Left cardiac atrium (tissue), 4 donors: ENCODE measurements at regions not wholly inside any gene's neighbourhood (a gene's known extent, or its start where the extent isn't known, plus 50 kb on each side); places are given as distances from the start of the nearest gene placed in this dataset.

Experiments
- ATAC-seq, 2 donors: fragments of 200-7000 bp; cut with Tn5 transposase; one replicate each; pipeline ENCODE4 v1.9.1; 2020; ENCODE audit warnings: mild to moderate bottlenecking in 2 of 2, moderate library complexity in 2 of 2
- DNase-seq: peaks from one replicate; pipeline ENCODE4 v3.0.0-alpha.2; 2020
- intact Hi-C, 2 donors: fragments of 100-400 bp; cut with DNase I; formaldehyde crosslinking; loops; one replicate each; pipeline versions ENCODE4 v1.14.1 to v1.15.1; 2022 to 2023
- donor health status: DM: no; HTN: yes; CAD: no.
- donor health status: DM: no; HTN: yes; CAD: no; lungs with severe emphysema.
- donor health status: DM: yes; HTN: yes; CAD: no.
- donor health status: Dilated cardiomyopathy.

DNA sequence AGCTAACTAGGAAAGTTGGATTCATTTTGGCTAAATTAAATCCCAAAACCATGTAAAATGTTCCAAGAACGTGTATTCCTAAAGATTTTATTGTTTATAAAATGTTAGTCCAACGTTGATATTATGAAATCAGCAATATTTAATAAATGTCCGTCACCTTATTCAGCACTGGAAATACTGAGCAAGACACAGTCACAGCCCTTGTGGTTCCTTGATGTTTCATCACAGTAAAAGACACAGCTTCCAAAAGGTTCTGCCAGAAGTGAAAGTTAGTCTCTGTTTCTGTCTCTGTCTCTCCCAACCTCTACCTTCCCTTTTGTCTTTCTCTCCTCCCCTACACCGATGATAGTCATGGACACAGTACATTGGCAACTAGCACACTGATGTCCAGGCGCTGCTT is 82.2 kb upstream of the BOC start:
- no peak for ATAC-seq
- intact Hi-C loops = loop anchor here in 1 of 2 donors (5.0 kb wide), 1 partner anchor 158 kb away; no protein-coding TSS in a partner anchor

DNA sequence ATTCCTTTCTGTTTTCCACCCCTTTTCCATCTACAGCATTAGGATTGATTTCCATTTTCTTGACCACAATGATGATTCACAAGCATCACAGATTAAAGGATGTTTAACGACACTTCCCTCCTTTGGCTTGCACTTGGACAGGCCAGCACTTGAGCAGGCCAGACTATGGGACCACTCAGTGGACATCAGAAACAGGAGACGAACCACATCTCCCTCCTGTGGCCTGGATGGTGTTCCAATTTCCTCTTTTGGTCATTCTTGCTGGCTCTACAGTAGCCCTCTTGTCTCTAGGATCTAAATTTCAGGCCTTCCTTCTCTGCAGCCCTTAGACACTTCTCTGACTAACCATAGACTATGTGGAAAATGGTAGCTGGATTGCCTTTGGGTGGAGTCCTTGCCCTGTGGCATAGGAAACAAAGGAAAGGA is 78.8 kb upstream of the BOC start:
- DNase-seq = no peak
- ATAC-seq = peak in 1 of 2 donors; percentile 24
- intact Hi-C loops = no loop called here

More for the DNA sequence above, 82.2 kb upstream of the BOC start:
- DNase-seq = no peak

DNA sequence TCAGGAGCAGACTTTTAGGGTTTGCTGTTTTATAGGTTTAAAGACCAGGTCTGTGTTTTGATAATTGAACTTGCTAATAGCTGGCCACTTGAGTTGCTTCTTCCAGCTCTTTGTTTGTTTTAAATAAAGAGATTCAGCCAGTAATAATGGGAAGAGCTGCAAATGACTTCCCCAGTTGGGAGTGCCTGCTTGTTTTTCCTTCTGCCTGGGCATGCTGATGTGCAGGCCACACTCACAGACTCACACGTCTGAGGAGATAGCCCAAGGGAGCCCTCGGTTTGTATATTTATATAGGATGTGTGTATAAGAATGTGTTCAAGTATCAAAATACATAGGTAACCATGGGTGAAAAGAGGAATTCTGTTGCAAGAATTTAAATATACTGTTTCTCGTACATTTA is 78.2 kb upstream of the BOC start:
- ATAC-seq (no peak), DNase-seq (no peak)
- intact Hi-C loops = no loop called here

DNA sequence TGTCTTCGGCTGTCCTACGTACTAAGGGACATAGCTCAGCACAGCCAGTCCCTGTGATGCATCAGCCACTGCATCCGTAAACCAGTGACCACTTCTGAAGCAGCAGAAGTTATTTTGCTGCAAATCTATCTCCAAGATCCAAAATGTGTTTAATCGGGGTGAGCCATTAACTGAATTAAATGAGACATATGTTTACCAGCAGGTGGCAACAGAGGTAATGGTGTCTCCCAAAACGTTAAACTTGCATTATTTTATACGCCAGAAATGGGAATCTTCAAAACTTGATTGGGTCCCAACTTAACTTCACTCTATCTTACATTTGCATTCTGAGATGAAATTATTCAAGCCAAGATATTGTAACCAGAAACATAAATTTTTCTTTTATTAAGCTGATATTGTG is 75.3 kb upstream of the BOC start:
- DNase-seq (no peak), ATAC-seq (peak in 1 of 2 donors; percentile 21)
- intact Hi-C loops = loop anchor here in 1 of 2 donors (1.0 to 5.0 kb wide), 2 partner anchors 76 to 151 kb away; partner anchors contain the start of gene BOC

DNA sequence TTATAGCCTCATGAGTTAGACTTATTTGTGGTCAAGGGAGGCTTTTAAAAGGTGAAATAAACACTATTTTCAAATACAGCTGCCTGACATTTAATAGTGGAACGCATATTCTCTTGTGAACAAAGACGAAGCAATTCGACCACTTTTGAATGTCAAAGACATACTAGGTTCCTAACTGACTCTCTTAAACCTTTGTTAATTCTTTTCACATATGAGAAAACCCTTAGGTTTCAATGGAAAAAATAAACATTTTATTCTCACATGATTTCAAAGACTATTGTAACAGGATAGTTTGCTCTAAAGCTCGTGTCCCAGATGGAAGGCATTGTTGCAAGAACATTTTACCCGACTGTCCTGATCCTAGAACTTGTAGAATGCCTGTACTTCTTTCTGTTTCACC is 74.8 kb upstream of the BOC start:
- intact Hi-C loops = loop anchor here in 1 of 2 donors (1.0 to 5.0 kb wide), 2 partner anchors 76 to 151 kb away; partner anchors contain the start of gene BOC
- DNase-seq = no peak
- no peak for ATAC-seq

DNA sequence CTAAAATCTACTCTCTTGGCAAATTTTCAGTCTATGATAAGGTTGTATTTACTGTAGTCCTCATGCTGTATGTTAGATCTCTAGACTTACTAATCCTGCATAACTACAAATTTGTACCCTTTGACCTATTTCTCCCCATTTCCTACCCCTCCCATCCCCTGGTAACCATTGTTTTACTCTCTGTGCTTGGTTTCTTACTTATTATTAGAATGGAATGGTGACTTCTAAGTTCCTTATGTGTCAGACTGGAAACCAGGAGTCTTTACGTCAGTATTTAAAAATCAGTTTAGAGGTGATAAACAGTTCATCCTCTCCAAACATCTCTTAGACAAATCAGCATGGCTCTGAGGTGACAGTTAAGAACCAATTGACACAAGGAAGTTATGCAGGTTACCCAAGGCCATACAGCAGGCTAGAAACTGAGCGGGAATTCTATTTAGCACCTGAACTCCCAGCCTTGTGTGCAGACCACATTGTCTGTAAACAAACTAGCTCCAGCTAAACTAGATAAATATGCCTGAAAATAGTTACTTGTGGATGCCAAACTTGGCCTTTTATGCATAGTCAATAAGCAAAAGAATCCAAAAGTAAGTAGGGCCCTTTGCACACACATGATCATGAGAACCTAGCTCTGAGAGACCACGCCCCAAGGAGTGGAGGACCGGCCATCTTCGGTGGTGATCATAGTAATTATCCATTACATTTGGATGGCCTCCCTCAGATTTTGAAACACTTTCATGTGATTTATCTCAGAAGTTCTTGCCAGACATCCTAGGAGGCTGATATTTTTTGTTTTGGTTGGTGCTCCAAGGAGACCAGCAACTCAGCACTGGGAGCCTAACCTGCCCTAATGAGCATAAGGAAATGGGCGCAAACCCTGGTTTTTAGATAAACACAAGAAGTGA is 72.3 kb upstream of the BOC start:
- DNase-seq = no peak
- intact Hi-C loops = loop anchor here in 1 of 2 donors (5.0 kb wide), 1 partner anchor 73 kb away; the partner anchor contains the start of gene BOC
- ATAC-seq = peak in 1 of 2 donors; percentile 72

DNA sequence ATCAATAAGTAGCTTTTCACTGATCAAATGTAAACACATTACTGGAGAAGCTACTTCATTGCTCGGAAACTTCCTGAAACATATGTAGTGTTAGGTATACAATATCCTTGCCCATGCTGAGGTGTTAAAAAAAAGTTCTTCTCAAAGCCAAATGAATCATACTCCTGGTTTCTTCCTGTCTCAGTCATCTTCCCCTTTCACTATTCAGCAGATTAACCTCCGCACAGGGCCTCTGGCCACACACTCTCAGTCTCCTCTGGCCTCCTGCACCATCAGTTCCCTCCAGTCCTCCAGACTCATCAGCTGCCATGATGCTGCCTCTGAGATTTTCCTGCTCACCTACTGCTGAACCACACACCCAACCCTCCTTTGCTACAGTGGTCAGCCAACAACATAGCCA is 70.5 kb upstream of the BOC start:
- intact Hi-C loops = no loop called here
- DNase-seq (no peak), ATAC-seq (no peak)

DNA sequence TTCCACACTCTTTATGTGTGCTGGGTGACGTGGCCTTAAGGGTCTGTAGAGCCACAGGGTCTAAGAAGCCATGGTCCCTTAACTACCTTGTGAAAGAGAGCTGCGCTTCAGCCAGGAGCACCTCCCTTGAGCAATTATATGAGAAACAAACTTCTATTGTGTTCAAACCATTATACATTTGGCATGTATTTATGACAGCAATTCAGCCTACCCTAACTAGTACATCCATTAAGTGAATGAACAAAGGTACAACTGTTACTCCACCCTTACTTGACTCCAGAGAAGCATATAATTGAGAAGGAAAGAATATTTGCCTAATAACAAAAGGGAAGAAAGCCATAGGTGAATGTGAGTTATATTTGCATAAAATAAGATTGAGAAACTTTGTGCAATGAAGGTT is 69.8 kb upstream of the BOC start:
- intact Hi-C loops = no loop called here
- ATAC-seq = no peak
- DNase-seq = no peak

DNA sequence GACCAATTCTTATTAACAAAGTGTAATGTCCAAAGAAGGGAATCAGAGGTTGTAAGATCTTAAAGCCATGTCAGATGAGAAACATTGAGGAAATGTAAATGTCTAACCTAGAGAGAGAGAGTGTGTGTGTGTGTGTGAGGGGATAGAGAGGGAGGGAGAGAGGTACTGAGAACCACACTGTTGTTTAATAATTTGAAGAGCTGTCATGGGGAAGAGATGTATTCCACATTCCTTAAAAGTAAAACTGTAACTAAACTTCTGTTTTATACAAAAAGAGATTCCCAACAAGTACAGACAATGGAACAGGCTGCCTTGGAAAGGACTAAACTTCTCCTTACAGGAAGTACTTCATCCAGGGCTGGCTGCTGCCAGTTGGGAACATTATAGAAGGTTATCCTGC is 68.9 kb upstream of the BOC start:
- intact Hi-C loops = no loop called here
- no peak for DNase-seq
- no peak for ATAC-seq

DNA sequence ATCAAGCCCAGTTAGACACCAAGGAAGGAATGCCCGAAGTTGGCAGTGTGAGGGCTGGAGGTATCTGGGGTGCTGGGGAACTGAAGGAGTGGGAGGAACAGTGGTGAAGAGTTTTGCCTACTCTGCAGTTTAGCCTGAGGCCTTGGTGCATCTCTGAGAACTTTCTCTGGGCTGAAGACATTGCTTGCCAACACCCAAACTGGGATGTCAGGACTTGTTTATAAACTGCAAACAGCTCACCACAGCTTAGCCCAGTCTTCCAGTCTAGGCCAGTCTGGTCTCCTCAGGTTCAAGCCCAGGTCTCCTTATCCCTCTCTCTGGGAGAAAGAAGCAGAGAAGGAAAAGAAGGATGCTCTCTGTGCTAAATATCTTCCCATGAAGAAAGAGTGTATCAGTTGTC is 68.0 kb upstream of the BOC start:
- intact Hi-C loops = no loop called here
- DNase-seq (no peak), ATAC-seq (no peak)

DNA sequence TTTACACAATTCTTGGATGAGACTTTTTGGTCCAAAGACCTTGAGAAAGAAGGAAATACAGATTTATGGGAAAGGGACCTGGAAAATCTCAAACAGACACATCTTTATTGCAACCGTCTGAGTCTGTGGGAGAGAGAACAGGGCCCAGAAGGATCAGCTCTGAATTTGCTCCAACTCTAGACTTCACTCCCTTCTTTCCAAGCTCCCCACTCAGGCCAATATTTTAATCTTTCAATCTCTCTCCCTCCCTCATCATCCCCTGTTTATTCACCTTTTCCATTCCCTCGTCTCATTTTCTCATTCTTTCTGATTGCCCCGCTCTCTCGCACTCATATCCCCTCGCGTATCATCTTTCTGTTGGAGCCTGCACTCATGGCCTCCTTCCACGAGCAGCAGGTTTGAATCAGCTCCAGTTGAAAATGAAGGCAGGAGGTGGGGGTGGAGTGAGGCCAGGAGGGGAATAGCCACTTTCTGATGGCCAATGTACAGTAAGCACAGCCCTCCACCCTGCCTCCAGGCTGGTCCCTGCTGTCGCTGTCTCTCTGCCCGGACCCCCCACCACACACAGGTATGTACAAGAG is 63.6 kb upstream of the BOC start:
- intact Hi-C loops = no loop called here
- ATAC-seq (peak in 1 of 2 donors; percentile 68), DNase-seq (no peak)

DNA sequence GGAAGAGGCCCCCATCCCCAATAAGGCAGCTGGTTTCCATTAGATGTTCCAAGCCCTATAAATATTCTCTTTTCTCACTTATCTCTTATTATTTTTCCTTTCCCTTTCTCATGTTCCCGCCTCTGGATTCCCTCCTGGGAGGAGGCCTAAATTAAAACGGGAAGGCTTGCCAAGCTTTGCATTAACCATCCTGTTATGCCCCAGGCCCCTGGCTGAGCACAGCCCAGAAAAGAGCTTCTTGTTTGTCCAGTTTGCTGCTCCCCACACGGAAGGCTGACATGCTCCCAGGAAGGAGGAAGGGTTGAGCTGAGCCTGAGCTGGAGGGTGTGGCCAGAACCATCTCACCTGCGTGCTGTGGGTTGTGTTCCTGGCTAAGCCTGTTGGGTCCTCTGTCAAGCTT is 63.1 kb upstream of the BOC start:
- ATAC-seq (peak in 1 of 2 donors; percentile 49), DNase-seq (no peak)
- intact Hi-C loops = no loop called here

DNA sequence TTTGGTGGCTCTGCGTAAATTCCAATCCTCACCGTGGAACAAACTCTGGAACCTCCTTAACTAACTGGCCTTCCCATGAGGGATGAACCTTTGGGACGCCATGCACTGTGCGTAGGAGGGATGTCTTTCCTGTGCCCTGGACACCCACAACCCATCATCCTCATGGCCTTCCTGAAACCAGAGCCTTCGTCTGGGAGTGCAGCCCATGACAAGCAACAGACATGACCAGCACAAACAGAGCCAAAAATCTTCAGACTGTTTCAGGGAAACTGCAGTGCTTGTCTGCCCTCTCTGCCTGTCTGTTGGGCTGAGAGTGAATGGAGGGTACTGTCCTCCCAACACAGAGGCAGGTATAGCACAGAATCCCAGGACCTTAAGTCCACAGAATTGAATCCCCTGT is 61.1 kb upstream of the BOC start:
- DNase-seq (no peak), ATAC-seq (no peak)
- intact Hi-C loops = no loop called here

DNA sequence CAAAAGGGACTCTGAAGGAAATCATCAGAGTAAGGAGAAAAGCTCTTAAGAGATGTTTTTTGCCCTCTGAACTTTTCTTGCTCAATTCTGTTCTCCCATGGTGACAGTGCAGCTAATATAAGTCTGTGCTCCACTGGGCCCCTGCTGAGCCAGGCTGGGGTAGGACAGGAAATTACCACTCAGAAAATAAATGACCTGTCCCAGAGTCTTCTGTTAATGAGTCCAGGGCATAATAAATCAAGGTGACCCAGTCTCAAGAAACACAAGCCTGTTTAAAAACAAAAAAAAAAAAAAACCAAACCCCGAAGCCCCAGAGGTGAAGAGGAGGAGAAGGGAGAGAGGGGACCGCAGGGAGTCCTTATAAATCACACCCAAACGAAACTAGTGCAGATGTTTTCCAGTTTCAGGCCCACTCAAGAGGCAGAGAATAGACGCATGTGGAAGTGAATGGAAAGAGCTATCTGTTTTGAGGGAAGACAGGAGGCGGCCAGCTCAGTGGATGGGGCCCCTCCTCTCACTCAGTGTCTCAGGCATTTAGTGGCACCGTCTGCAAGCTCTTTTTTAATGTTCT is 59.8 kb upstream of the BOC start:
- no peak for DNase-seq
- peak in 1 of 2 donors; percentile 81 for ATAC-seq
- intact Hi-C loops = no loop called here

DNA sequence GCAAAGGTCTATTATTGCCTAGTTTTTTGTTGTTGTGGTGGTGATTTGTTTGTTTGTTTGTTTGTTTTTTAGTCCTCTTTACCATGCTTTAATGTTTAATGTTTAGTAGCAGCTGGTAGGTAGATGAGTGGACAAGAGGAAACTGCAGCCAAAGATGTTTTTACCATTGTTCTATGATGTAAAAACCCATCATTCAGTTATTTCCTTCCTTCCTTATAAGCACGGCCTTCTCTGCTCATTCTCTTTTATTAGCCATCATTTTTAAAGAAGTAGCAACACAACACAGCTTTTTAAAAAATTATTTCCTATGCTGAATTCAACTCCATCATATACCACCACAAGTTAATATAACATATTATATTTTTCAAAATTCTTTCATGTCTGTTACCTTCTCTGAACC is 58.5 kb upstream of the BOC start:
- DNase-seq (no peak), ATAC-seq (no peak)
- intact Hi-C loops = no loop called here

DNA sequence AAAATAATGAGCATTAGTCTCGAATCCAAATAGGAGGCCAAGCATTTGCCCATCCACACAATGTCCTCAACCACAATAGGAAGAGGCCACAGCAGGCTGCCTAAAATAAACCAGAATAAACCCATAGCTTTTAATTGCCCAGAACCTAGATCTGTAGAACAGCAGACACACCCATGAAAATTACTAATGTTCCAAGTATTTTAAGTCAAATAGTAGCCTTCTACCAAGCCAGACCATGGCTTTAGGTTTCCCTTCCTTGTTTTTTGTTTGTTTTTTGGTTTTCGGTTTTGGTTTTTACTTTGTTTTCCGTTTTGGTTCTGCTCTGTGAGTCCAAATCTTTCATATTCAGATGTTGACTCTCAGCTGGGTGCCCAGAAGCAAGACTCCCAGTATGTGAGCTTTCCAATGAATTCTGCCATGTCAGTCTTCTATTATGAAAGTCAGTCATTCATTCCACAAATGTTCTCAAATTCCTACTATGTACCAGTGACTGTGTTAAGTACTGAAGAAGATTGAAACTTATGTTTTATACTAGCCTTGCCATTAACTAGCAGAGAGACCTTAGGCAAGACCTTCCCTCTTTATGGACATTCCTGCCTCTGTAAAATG is 57.8 kb upstream of the BOC start:
- intact Hi-C loops = no loop called here
- no peak for DNase-seq
- ATAC-seq = no peak

DNA sequence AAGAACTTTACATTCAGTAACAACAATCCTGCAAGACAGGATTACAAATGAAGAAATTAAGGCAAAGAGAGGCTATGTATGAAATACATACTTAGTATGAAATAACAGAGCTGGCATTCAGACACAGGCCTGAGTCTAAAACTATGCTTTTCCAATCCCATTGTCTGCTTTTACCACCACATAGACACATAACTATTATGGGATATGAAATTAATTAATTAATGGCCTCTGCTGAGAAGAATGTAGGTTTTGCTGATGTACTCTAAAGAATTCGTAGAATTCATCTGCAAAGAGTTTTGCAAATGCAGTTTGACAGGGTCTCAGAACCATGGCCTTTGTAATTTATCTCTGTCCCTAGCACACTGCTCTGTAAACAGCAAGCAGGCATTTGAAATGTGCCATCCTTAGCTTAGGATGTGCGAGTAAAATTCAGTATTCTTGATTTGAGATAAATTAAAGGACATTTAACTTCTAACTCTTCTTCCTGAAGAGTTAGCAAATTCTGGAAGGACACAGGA is 54.5 kb upstream of the BOC start:
- no peak for ATAC-seq
- DNase-seq = no peak
- intact Hi-C loops = no loop called here

DNA sequence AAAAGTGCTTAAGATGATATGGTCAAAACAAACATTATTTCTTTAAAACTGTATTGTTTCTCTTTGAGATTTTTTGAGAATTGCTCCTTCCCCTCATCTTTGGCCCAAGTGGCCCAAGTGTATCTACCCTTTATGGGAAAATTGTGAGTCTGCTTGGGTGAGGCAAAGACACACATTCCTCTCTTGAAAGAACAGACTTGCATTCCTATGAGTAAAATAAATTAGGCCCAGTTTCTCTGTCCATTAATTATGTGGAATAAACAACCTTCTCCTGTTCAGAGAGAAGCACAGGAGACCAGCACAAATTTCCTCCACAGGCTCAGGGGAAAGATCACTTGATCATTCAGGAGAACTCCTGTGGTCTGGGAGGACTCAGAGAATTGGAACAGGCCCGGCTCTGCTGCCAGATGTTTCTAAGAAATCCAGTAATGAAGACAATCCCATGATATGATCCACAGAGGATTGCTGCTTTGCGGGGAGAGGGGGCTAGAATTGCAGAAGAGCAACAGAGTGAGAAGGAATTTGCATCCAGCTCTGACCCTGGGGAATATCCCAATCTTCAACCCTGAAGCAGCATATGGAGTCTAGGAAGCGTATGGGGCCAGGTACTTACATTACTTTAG is 53.8 kb upstream of the BOC start:
- no peak for DNase-seq
- no peak for ATAC-seq
- intact Hi-C loops = no loop called here

DNA sequence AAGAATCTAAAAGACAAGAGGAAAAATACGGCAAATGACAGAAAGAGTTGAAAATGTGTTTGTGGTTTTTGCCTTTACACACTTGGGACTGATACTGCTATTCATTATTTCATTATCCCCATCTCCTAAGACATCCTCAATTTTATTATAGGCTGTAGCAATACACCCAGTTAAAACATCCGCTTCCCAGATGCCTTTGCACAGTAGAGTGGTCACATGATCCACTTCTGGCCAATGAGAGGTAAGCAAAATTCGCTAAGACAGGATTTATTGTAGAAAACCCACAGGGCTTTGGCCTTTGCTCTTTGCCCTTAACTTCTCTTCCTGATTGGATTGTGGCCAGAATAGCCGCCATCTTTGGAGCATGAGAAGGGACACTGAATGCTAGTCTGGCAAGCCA is 53.2 kb upstream of the BOC start:
- no peak for DNase-seq
- intact Hi-C loops = no loop called here
- no peak for ATAC-seq
